ENCODE measurements at regions not wholly inside any gene's neighbourhood (a gene's known extent, or its start where the extent isn't known, plus 50 kb on each side); places are given as distances from the start of the nearest gene placed in this dataset.

DNA sequence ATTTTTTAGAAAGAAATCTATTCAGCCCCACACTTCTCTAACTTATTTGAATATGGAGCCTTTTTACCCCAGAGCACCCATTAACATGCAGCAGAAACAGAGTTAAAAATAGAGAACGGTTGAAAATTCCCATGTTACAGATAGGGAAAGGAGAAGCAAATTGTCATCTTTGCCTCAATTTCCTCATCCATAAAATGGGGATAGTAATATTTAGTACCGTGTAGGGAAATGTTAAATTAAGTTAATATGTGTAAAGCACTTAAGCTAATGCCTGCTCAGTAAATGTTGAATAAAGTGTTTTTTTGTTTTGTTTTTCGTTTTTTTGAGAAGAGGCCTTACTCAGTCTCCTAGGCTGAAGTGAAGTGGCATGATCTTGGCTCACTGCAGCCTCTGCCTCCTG, 50.3 kb downstream of the NAV1 start:
- no peak for DNase-seq (ENCODE audit: low spot score)

DNA sequence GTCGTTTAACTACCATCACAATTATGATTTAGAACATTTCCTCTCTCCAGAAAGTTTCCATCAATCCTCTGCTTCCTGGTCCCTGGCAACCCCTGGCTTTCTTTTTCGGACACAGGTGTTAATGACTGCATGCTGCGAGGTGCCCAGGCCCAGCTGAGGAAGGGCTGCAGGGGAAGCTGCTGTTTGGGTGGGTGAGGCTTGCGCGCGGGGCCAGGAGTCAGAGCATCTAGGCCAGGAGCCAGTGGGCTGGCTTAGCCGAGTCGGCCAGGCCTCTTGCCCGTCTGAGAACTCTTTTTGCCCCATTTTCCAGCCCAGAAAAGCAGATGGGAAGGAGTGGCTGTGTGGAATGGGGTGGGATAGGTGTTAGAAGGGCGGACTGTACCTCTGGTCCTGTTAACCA, 51.5 kb downstream of the NAV1 start:
- DNase-seq (ENCODE audit: low spot score): no peak

DNA sequence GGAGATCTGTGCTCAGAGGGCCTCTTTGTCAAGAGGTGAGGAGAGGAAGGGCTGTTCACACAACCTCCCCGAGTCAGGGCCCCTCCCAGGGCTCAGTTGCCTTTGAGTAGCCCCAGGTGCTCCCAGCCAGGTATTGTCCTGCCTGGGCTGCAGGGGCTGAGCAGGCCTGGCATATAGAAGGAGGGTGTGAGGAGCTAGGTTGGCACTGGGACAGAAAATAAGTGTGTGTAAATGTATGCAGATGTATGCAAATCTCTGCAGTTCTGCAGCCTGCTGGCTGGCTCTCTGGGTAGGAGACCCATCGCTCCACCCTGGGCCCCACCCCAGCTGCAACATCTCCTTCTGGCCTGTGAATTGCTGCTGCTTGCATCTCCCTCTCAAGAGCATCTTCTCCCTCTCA, 52.4 kb downstream of the NAV1 start:
- no peak for DNase-seq (ENCODE audit: low spot score)

DNA sequence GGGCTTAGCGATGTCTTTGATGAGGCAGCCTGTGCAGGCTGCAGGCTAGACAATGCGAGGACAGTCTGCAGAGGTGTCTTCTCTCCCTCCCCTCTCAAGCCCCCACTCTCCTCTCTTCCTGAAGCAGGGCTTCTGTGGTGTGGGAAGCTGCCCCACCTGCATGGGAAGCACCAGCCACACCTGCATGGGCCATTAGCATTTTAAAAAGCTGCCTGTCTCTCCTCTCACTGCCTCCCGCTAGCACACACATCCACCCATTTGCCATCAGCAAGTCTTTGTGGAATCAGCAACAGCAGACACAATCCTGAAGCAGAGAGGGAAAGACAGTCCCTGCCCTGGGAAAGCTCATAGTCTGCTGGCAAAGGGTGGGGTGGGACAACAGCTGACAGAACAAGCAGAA, 53.1 kb downstream of the NAV1 start:
- no peak for DNase-seq (ENCODE audit: low spot score)

DNA sequence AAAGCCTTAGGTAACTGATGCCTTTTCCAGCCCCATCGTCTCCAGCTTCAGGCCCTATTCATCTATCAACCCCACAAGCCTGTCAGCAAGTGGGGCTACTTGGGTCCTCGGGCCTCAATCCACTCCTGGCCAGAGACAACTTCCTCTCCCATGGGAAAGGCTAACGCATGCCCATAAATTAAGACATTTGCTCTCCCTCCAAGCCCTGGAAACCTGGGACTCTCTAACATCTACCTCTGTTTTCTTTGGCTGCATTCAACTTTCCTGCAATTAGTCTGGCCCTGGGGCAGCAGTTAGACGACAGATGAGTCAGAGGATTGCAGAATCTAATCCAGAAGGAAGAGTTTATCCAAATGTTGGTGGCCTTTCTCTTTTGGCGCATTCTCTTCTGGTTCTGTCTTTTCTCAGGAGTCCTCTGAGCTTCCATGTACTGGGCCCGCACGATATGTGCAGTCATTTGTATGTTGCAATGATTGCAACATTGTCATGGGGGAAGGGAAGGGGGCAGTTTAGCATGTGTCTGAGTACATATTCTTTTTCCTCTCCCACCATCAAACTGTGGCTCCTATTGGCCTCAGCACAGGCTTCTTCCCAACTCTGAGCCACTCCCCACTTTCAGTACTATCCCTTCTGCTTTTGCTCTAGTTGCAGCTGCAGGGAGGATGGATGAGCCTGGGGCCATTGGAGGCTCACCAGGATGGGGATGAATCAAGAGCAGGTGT, 54.4 kb downstream of the NAV1 start:
- no peak for DNase-seq (ENCODE audit: low spot score)

DNA sequence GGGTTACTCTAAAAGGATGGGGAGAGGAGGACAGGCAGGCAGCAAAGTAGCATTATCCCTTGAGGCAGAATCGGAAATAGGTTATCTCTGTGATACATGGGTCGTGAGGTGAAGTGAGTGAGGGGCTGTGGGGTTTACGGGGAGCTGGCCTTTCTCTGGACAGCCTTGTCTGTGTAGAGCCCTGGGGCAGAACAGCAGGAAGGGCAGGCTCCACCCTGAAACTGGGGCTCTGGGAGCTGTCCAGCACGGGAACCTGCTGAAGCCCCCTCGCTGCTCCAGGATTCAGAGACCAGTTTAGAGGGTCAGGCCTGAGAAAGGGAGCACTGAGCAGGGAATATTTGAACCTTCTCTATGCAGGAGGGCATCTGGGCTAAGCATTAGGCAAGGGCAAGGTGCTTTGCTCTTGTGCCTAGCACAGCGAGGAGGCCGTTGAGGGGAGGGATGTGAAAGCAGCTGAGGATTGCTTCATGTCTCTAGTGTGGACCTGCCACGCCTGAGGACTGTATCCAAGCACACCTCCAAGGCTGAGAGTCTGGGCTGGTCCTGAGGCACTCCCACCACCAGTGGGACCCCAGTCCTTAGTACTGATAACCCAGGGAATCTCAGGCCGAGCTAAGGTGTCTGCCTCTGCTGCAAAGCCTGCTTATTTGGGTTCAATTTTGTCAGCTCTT, 55.8 kb downstream of the NAV1 start:
- no peak for DNase-seq (ENCODE audit: low spot score)

DNA sequence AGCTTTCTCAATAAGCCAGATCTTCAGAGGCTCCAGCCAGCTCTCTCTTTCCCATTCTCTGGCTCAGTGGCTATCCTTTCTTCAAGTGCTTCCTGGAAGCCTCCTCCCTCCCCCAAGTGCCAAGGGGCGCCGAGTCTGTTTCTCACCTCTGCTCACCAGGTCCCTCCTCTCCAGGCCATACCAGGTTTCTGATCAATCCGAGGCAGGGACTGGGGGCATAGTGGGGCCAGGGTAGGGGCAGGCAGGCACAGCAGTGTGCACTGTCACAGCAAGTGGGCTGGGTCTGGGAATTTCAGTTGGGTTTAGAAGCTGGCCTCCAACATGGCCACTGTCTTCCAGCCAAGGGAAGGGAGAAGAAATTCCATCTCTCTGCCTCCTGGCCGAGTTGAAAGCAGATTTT, 56.5 kb downstream of the NAV1 start:
- DNase-seq (ENCODE audit: low spot score): no peak

DNA sequence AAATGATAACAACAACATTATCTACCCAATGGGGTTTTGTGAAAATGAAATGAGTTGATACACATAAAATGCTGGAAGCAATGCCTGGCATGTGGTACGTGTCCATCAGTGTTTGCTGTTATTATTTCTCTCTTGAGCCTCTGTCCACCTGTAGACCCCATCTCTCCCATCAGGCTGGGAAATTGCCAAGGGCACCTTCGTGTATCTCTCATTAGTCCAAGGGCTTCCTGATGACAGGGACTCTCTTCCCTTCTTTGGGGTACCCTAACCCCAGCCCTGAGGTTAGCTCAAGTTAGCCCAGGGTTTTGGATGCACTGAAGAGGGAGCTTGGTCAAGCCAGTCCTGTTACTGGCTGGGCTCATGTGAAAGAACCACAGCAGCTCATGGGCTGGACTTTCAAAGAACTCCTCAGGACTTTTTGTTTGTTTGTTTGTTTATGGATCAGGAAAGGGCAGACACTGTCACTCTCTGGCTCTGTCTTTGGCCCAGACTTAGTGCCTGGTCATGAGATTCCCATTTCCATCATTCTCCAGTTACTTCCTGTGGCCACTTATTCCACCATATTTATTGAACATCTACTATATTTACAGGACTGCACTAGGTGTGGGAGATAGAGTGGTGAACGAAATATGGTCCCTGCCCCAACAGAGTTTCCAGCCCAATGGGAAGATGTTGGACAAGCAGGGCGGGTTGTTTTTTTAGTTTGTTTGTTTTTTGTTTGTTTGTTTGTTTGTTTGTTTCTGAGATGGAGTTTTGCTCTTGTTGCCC, 57.4 kb downstream of the NAV1 start:
- no peak for DNase-seq (ENCODE audit: low spot score)

DNA sequence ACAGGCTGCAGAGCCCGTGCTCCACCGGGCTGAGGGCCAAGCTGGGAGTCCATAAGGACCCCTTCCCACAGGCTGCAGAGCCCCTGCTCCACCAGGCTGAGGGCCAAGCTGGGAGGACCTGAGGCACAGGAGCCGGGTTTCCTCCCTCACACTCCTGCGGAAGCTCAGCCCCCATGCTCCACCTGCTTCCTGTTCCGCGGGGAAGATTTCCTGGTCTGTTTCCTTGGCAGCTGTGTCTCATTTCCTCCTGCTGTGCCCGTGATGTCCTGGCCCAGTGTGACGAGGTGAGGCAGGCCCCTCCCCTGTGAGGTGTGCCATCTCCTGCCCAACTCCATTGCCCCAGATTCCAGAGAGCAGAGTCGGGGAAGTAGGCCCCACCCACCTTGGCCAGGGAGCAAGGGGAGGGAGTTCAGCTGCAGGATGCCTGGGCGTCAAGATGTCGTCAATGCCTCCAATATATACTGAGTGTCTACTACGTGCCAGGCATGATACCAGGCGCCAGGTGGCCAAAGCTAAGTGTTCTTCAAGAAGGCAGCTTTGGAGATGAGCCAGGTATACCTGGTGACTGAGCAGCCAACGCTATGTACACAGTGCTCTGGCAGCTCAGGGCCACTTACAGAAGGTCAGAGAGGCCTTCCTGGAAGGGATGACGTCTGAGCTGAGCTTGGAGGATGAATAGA, 58.8 kb downstream of the NAV1 start:
- DNase-seq (ENCODE audit: low spot score): no peak

DNA sequence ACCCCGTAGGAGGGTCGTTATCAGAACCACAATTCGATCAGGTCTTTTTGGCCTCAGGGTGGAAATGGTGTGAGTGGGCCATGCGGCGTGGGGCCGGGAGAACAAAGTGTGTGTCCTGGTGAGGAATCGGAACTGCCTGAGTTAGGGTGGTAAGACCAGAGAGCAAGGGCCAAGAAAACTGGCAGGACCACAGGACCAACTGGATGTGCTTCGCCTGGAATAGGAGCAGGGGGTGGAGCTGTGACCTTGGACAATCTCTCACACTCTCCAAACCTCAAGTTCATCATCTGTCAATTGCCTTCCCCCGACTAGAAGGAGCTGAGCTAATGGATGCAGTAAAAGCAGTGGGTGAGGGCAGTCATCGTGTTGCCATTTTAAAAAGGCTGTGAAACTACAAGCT, 59.5 kb downstream of the NAV1 start:
- DNase-seq (ENCODE audit: low spot score): no peak

DNA sequence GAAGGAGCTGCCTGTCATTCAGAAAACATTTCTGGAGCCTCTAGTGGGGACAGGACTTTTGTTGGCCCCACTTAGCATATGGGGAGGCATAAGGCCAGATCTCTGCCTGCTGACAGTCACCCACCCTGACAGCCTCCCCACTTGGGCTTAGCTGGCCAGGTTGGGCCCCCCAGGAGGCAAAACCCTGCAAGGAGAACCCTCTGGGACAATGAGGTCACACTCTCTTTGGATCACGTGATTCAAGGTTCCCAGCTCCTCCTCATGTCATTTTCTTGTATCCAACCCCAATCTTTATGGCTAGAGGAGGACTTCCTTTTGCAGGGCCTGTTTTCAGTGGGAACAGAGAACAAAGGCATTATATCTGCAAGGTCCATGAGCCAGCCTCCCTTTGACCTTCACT, 60.0 kb downstream of the NAV1 start:
- DNase-seq (ENCODE audit: low spot score): no peak

DNA sequence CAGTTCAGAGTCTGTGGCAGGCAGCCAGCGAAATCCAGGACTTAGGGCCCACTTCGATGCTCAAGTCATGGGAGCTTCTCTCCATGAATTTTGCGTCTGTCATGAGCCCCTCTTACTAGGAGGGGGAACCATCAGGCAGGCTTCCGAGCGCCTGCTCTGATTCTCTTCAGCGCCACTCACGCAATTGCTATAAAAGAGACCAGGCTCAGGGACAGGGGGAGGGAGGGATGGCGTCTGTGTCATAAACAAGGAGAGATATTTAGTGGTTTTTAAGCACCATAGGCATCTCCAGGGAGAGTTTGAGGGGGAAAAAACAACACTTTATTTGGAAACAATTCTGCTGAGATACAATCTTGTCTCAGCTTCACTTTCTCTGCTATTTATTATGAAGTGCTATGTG, 60.6 kb downstream of the NAV1 start:
- no peak for DNase-seq (ENCODE audit: low spot score)

DNA sequence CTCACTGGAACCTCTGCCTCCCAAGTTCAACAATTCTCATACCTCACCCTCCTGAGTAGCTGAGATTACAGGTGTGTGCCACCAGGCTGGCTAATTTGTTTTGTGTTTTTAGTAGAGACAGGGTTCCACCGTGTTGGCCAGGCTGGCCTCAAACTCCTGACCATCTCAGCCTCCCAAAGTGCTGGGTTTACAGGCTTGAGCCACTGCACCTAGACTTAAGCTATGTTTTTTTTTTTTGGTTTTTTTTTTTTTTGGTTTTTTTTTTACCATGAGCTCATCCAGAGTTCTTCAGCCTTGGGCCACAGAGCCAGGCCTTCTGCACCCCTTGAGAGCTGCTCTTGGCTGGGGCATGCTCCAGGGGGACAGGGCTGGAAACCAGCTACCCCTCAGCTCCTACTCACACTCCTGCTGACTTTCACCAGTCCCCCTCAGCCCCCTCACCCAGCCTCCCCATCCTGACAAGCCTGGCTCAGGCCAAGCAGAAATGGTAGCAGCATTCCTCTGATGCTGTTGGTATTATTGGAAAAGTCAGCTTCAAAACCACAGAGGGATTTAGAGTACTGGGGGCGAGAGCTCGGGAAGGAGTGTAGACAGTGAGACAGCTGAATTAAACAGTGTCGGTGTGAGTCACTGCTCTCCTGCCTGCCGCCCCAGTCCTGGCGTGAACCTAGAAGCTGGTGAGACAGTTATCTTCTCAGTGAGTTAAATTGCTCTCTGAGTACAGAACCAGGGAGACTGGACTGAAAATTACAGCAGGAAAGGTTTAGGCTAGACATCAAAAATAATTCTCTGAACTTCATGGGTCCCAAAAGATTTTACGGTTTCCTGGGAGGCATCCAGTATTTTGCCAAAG, 63.7 kb downstream of the NAV1 start:
- no peak for DNase-seq (ENCODE audit: low spot score)

DNA sequence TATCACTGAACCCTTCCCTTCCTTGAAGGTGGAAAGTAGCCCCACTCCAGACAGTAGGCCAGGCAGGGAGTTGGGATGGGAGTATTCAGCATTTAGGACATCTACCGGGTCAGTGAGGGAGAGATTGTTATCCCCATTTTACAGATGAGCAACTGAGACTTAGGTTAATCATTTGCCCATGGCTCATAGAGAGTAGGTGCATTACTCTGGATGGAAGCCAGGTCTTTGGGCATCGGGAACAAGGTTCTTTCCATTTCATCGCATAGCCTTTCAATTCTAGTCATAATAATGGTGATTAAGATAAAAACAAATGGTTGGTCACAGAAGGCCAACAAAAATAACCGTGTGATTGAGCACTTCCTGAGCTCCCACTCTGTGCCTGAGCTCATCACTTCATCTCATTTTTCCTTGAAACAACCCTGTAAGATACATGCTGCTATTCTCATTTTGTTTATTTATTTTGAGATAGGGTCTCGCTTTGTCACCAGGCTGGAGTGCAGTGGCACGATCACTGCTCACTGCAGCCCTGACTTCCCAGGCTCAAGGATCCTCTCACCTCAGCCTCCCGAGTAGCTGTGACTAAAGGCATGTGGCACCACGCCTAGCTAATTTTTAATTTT, 64.8 kb downstream of the NAV1 start:
- DNase-seq (ENCODE audit: low spot score): no peak

DNA sequence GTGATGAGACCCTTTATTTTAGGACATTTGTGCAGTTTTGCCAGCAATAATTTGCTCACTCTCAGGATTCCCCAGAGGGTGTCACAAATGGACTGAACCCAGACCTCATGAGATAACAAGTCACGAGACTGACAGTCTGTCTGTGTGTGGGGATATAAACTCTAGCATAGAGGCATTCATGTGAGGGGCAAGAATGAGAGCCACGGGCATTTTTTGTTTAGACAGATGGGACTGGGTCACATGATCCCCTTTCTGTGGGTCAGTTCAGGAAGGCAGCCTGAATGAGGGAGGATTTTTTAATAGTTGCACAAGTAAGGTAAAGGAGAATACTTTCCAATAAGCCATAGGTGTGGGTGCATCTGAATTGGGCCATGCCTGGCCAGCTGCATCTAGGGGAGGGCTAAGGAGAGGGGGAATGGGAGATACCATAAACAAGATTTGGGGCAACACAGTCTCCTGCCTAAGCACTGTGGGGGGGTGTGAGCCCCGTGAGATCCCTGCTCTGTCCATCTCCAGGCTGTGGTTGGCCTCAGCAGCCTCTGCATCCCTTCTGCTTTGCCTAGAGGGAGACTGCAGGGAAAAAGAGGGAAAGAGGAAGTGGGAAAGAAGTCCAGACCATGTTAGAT, 66.6 kb downstream of the NAV1 start:
- DNase-seq (ENCODE audit: low spot score): no peak

DNA sequence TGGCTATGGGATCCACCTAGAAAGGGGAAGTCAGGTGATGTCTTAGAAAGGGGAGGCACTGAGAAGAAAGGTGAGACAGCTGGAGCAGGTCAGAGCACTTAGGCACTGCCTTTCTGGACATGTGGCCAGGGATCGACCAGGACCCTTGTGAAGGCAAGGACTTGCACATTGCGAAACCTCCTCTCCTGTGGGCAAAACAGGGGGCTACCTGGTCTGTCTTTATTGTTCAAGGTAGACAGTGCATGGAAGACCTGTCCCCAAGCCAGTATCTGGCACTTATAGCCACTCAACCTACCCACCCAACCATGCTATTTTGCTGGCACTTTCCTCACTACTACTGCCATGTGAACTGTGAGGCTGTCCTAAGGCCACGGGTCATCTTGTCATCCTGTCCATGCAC, 67.2 kb downstream of the NAV1 start:
- no peak for DNase-seq (ENCODE audit: low spot score)

DNA sequence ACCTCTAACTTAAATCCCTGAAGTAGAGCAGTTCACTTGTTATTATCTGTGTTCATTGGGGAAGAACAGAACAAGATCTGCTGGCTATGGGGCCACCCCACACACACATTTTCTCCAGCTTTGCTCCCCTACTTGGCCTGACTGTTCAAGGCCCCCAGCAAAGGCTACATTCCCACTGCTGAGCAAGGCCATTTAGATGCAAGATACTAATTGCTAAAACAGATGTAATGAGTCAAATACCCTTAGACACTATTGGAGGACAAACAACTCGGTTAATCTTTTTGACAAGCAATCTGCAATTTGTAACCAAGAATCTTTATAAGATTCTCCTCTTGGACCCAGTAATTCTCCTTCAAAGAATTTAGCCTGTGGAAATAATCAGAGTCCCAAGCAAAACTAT, 67.7 kb downstream of the NAV1 start:
- DNase-seq (ENCODE audit: low spot score): no peak

DNA sequence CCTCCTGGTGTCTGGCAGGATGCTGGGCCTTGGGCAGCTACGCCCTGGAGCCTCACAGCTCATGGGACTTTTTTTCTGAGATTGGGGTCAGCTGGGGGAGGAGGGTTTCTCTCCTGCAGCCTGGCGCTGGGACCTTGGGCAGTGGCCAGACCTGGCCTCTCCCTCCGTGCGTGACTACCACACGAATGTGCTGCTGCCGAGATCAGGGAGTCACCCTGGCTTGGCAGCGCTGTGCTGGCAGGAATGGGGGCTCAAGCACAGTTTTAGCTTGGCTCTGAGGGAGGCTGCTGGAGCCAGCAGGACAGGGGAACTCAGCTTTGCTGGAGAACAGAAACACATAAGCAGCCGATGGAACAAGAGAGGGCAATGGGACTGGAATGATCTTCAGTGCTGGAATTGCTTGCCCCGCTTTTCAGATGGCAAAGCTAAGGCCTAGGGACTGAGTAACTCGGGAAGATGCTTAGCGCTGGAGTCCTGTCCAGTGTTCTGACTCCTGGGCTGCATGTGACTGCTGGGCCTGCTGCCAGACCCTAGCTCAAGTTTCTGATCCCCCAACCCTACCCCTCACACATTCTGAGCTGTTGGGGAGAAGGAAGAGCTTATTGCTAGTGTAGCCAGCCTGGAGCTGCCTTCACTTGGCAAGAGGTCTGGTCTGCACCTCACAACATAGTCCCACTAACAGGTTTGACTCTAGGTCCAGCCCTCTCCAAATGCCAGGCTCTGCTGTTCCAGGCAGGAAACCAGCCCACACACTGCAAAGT, 69.9 kb downstream of the NAV1 start:
- no peak for DNase-seq (ENCODE audit: low spot score)

DNA sequence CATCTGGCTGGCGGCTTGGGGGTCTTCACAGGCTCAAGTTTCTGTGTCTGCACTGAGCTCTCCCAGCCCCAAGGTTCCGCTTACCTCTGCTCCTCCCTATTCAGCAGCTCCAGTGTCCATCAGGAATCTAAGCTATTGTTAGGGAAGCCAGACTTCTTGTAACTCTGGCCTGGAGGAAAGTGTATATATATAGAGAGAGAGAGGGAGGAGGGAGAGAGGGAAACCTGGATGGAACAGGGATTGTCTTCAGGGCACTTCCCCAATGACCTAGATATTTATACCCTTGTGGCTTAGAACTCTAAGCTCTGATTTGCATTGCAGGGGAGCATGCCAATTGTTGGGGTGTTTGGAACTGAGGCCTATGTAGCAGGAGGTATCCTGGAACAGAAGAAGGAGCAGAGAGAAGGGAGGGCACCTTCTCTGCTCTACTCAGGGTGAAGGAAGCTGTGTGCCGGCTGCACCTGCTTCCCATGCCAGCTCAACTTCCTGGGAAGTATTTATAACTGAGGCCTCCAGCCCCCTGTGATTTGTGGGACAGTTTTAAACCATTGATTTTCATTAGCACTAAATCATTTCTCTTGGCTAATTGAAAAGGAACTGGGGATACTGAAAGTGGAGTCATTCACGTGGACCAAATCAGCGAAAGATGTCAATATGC, 70.9 kb downstream of the NAV1 start:
- DNase-seq (ENCODE audit: low spot score): no peak

DNA sequence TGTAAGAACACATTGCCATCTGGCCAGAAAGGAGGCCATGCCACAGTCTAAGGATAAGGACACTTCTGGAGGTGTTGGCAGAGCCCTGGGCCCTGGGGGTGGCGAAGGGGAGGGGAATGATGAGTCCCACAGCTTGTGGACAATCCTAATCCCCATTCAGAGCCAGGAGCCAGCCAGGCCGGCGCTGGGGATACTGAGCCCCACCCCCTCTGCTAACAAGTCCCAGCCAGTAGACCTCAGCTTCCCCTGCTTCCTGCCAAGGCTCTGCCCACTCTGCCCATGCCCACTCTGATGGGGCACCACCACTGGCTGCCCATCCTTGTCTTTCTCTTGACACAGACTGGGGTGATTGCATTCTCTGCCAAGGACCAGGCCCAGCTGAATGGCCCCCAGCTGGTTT, 71.9 kb downstream of the NAV1 start:
- DNase-seq (ENCODE audit: low spot score): no peak

Measured in globus pallidus (tissue), 1 donor.